ENCODE measurements at regions not wholly inside any gene's neighbourhood (a gene's known extent, or its start where the extent isn't known, plus 50 kb on each side); places are given as distances from the start of the nearest gene placed in this dataset.

GRCh38 chr18:76660571-76661192, 161.7 kb upstream of the ZNF236 start:
- H4K8ac ChIP-seq (replicated peaks; ENCODE audit: insufficient read length, low read depth, low read length) = no peak overlapping the region
- no peaks in the 10 kb centered on the region for H3K9me3 ChIP-seq (ENCODE audit: control insufficient read depth, low read depth, low read length)
- H3K4me3 Mint-ChIP-seq = no peak overlapping the region

More at GRCh38 chr18:76660571-76661192, 161.7 kb upstream of the ZNF236 start:
- DNase-seq = no peak
- Histone ChIP-seq H2AFZ (ENCODE audit: low read length) (no peak overlapping the region), H3K56ac (ENCODE audit: insufficient read length, low read depth, low read length) (no peak overlapping the region), H2BK120ac (ENCODE audit: low read depth, low read length, poor library complexity, severe bottlenecking) (no peak overlapping the region), H2BK12ac (ENCODE audit: insufficient read length, low read depth, low read length) (no peak overlapping the region), H2BK15ac (ENCODE audit: low read depth, low read length) (no peak overlapping the region), H4K5ac (ENCODE audit: insufficient read length, low read depth, low read length) (no peak overlapping the region), H3K27ac (ENCODE audit: insufficient read length, low read depth, low read length) (no peak overlapping the region), H2BK20ac (ENCODE audit: low read depth, low read length, poor library complexity, severe bottlenecking) (no peak overlapping the region), H3K4me1 (ENCODE audit: insufficient read depth, low read length) (no peaks in the 10 kb centered on the region), H3K79me2 (ENCODE audit: insufficient read depth, low read length) (no peaks in the 10 kb centered on the region), H4K91ac (ENCODE audit: insufficient read length, low read depth, low read length) (no peak overlapping the region), H3K18ac (ENCODE audit: insufficient read length, low read depth, low read length) (no peak overlapping the region), H2AK5ac (ENCODE audit: insufficient read length, low read length) (no peak overlapping the region), H2BK5ac (ENCODE audit: insufficient read length, low read length) (no peak overlapping the region), H3T11ph (ENCODE audit: low read length) (no peak overlapping the region), H3K23ac (ENCODE audit: insufficient read length, low read depth, low read length) (no peak overlapping the region), H4K20me1 (ENCODE audit: control insufficient read depth, insufficient read depth, insufficient read length) (no peaks in the 10 kb centered on the region), H3K14ac (ENCODE audit: insufficient read depth, low read length) (no peak overlapping the region), H3K23me2 (ENCODE audit: insufficient read length, low read depth, low read length, poor library complexity, severe bottlenecking) (no peaks in the 10 kb centered on the region), H3K4ac (ENCODE audit: low read depth, low read length) (no peak overlapping the region), H3K79me1 (ENCODE audit: insufficient read depth, low read depth, low read length, poor library complexity, severe bottlenecking) (no peaks in the 10 kb centered on the region), H3K9ac (ENCODE audit: extremely low read depth, insufficient read length, low read length) (no peak overlapping the region), H3K27me3 (ENCODE audit: insufficient read depth, low read length) (no peaks in the 10 kb centered on the region), H3K4me2 (ENCODE audit: insufficient read depth, insufficient read length, low read length) (no peak overlapping the region)
- no peak for TF ChIP-seq CTCF (conservative IDR thresholded peaks at IDR 0.05)
- H3K36me3 Mint-ChIP-seq (ENCODE audit: insufficient read depth in 1 of 3, low read depth in 3 of 3) = no peaks in the 10 kb centered on the region
- no CpG with 5 or more reads among the region's 9 CpGs for WGBS (ENCODE audit: extremely low coverage, insufficient read length, low lambda C conversion rate)
- H3K4me1 Mint-ChIP-seq = peaks cover 8 to 11% of the 10 kb centered on the region in 2 experiments
- no peak overlapping the region for H3K27ac Mint-ChIP-seq
- H3K27me3 Mint-ChIP-seq (ENCODE audit: low read depth) = no peaks in the 10 kb centered on the region; the same call in 1 of the 2 replicates
- H3K9me3 Mint-ChIP-seq = no peaks in the 10 kb centered on the region; a peak in 1 of 5 replicates
